ENCODE measurements at regions not wholly inside any gene's neighbourhood (a gene's known extent, or its start where the extent isn't known, plus 50 kb on each side); places are given as distances from the start of the nearest gene placed in this dataset.

- Histone ChIP-seq H3K4me3 (replicated peaks in 1 of 2; ENCODE audit: low read depth in 1 of 2, low read length in 2 of 2) (no peak overlapping the region), H2AFZ (ENCODE audit: low read depth, low read length, poor library complexity, severe bottlenecking) (no peak overlapping the region), H3K9me3 (ENCODE audit: control insufficient read depth in 1 of 2, insufficient read depth in 1 of 2, low read depth in 1 of 2, low read length in 2 of 2) (no peaks in the 10 kb centered on the region), H3K27me3 (ENCODE audit: insufficient read depth, low read length) (peaks cover 57% of the 10 kb centered on the region), H3K9me2 (ENCODE audit: insufficient read depth) (no peaks in the 10 kb centered on the region), H4K20me1 (ENCODE audit: insufficient read depth) (no peaks in the 10 kb centered on the region), H3K27ac (ENCODE audit: low read depth, low read length) (no peak overlapping the region), H3K79me2 (ENCODE audit: insufficient read depth, low read length) (no peaks in the 10 kb centered on the region), H3K9ac (ENCODE audit: low read length) (no peak overlapping the region), H3K36me3 (ENCODE audit: control insufficient read depth in 1 of 2, insufficient read depth in 2 of 2, low read length in 2 of 2) (no peaks in the 10 kb centered on the region), H3K4me1 (ENCODE audit: control insufficient read depth in 1 of 2, insufficient read depth in 2 of 2, low read length in 2 of 2) (peaks cover 0 to 10% of the 10 kb centered on the region in 2 experiments; a peak in 2 of 4 replicates), H3K4me2 (ENCODE audit: low read length) (no peak overlapping the region)
- ATAC-seq (no peak), DNase-seq (ENCODE audit: low read depth, low spot score) (no peak)
- no peak for TF ChIP-seq CTCF (IDR thresholded peaks at IDR 0.05 in 2 of 3, conservative IDR thresholded peaks at IDR 0.05 in 1 of 3; ENCODE audit: borderline replicate concordance in 1 of 3, insufficient read depth in 1 of 3, low read depth in 2 of 3, low read length in 2 of 3)
- TF ChIP-seq ZNF274 (IDR thresholded peaks at IDR 0.05; ENCODE audit: low read depth, low read length) = no peak
- TF ChIP-seq ZFX (IDR thresholded peaks at IDR 0.05) = no peak
- TF ChIP-seq FOSL1 (IDR thresholded peaks at IDR 0.05; ENCODE audit: low read depth) = no peak
- no peak for TF ChIP-seq YY1 (IDR thresholded peaks at IDR 0.05; ENCODE audit: extremely low read depth, insufficient replicate concordance, low read depth, low read length)
- no peak for TF ChIP-seq RAD21 (IDR thresholded peaks at IDR 0.05; ENCODE audit: low read depth)
- ChIA-PET POLR2A (no interaction called here), RAD21 (ENCODE audit: low non-redundant PET in 1 of 2, low total read pairs in 2 of 2, uncharacterized antibody in 2 of 2, unreplicated experiment in 2 of 2) (no interaction called here), CTCF (interaction anchor here (0.8 kb wide), 1 partner anchor 395 kb away, joined by 3 read pairs; no protein-coding TSS in a partner anchor)
- BruUV-seq (replicated peaks) = no TSS peak
- intact Hi-C loops (cut with micrococcal nuclease) = no loop called here
These were observed 455.2 kb downstream of the PTPRU start for GRCh38 chr1:29691499-29691898.

GRCh38 chr1:29690156-29690555, 453.8 kb downstream of the PTPRU start:
- Histone ChIP-seq H3K27me3 (ENCODE audit: insufficient read depth, low read length) (peaks cover 60% of the 10 kb centered on the region), H3K36me3 (ENCODE audit: control insufficient read depth in 1 of 2, insufficient read depth in 2 of 2, low read length in 2 of 2) (no peaks in the 10 kb centered on the region), H3K4me2 (ENCODE audit: low read length) (no peak overlapping the region), H3K4me3 (replicated peaks in 1 of 2; ENCODE audit: low read depth in 1 of 2, low read length in 2 of 2) (no peak overlapping the region), H3K4me1 (ENCODE audit: control insufficient read depth in 1 of 2, insufficient read depth in 2 of 2, low read length in 2 of 2) (peaks cover 0 to 10% of the 10 kb centered on the region in 2 experiments; a peak in 2 of 4 replicates), H3K9me2 (ENCODE audit: insufficient read depth) (no peaks in the 10 kb centered on the region), H3K79me2 (ENCODE audit: insufficient read depth, low read length) (no peaks in the 10 kb centered on the region), H3K27ac (ENCODE audit: low read depth, low read length) (no peak overlapping the region), H4K20me1 (ENCODE audit: insufficient read depth) (no peaks in the 10 kb centered on the region), H3K9me3 (ENCODE audit: control insufficient read depth in 1 of 2, insufficient read depth in 1 of 2, low read depth in 1 of 2, low read length in 2 of 2) (no peaks in the 10 kb centered on the region), H3K9ac (ENCODE audit: low read length) (no peak overlapping the region), H2AFZ (ENCODE audit: low read depth, low read length, poor library complexity, severe bottlenecking) (no peak overlapping the region)
- ChIA-PET CTCF (interaction anchor here (0.9 to 4.0 kb wide), 3 partner anchors 8 to 103 kb away, joined by 3 to 15 read pairs (median 13); no protein-coding TSS in a partner anchor), POLR2A (no interaction called here), RAD21 (ENCODE audit: low non-redundant PET in 1 of 2, low total read pairs in 2 of 2, uncharacterized antibody in 2 of 2, unreplicated experiment in 2 of 2) (interaction anchor here in 1 of 2 experiments (1.0 kb wide), 1 partner anchor 393 kb away, joined by 3 read pairs; no protein-coding TSS in a partner anchor)
- no TSS peak for BruUV-seq (replicated peaks)
- ATAC-seq (no peak), DNase-seq (ENCODE audit: low read depth, low spot score) (no peak)
- TF ChIP-seq ELF1 (IDR thresholded peaks at IDR 0.05; ENCODE audit: borderline replicate concordance, low read depth) (no peak), RAD21 (IDR thresholded peaks at IDR 0.05; ENCODE audit: low read depth) (no peak), ZFX (IDR thresholded peaks at IDR 0.05) (no peak), SRF (IDR thresholded peaks at IDR 0.05; ENCODE audit: low read depth) (no peak), CBX3 (IDR thresholded peaks at IDR 0.05; ENCODE audit: low read depth) (no peak), YY1 (IDR thresholded peaks at IDR 0.05; ENCODE audit: extremely low read depth, insufficient replicate concordance, low read depth, low read length) (no peak)
- TF ChIP-seq, protein P1, sequence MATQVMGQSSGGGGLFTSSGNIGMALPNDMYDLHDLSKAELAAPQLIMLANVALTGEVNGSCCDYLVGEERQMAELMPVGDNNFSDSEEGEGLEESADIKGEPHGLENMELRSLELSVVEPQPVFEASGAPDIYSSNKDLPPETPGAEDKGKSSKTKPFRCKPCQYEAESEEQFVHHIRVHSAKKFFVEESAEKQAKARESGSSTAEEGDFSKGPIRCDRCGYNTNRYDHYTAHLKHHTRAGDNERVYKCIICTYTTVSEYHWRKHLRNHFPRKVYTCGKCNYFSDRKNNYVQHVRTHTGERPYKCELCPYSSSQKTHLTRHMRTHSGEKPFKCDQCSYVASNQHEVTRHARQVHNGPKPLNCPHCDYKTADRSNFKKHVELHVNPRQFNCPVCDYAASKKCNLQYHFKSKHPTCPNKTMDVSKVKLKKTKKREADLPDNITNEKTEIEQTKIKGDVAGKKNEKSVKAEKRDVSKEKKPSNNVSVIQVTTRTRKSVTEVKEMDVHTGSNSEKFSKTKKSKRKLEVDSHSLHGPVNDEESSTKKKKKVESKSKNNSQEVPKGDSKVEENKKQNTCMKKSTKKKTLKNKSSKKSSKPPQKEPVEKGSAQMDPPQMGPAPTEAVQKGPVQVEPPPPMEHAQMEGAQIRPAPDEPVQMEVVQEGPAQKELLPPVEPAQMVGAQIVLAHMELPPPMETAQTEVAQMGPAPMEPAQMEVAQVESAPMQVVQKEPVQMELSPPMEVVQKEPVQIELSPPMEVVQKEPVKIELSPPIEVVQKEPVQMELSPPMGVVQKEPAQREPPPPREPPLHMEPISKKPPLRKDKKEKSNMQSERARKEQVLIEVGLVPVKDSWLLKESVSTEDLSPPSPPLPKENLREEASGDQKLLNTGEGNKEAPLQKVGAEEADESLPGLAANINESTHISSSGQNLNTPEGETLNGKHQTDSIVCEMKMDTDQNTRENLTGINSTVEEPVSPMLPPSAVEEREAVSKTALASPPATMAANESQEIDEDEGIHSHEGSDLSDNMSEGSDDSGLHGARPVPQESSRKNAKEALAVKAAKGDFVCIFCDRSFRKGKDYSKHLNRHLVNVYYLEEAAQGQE (IDR thresholded peaks at IDR 0.05; ENCODE audit: low read depth) = no peak
- intact Hi-C loops (cut with micrococcal nuclease) = no loop called here

Measured in HCT116 (cell line).